Activated T-cell treated with anti-CD3 and anti-CD28 coated beads for 4 hours (primary cell): ENCODE measurements at regions not wholly inside any gene's neighbourhood (a gene's known extent, or its start where the extent isn't known, plus 50 kb on each side); places are given as distances from the start of the nearest gene placed in this dataset.

ENCODE experiments used
- DNase-seq: peaks from one replicate; pipeline ENCODE4 v3.0.0-alpha.2; 2020

- no peak for DNase-seq
These were observed 279.3 kb downstream of the SKIDA1 start for GRCh38 chr10:21246178-21246577.

GRCh38 chr10:21243748-21244257, 281.7 kb downstream of the SKIDA1 start:
- DNase-seq: no peak

GRCh38 chr10:21242915-21243314, 282.6 kb downstream of the SKIDA1 start:
- DNase-seq: no peak

GRCh38 chr10:21238717-21239116, 286.8 kb downstream of the SKIDA1 start:
- no peak for DNase-seq

- DNase-seq: no peak
These were observed 287.4 kb downstream of the SKIDA1 start for GRCh38 chr10:21238044-21238443.

GRCh38 chr10:21234761-21235160, 290.7 kb downstream of the SKIDA1 start:
- DNase-seq: no peak

- no peak for DNase-seq
These were observed 295.3 kb downstream of the SKIDA1 start for GRCh38 chr10:21230219-21230618.

- DNase-seq: no peak
These were observed 307.6 kb downstream of the SKIDA1 start for GRCh38 chr10:21217748-21218367.

GRCh38 chr10:21217107-21217506, 308.4 kb downstream of the SKIDA1 start:
- no peak for DNase-seq

- no peak for DNase-seq
These were observed 311.2 kb downstream of the SKIDA1 start for GRCh38 chr10:21214329-21214728.

- no peak for DNase-seq
These were observed 312.1 kb downstream of the SKIDA1 start for GRCh38 chr10:21213381-21213780.

GRCh38 chr10:21212912-21213311, 312.6 kb downstream of the SKIDA1 start:
- no peak for DNase-seq

GRCh38 chr10:21212348-21212747, 313.1 kb downstream of the SKIDA1 start:
- no peak for DNase-seq

GRCh38 chr10:21209495-21209894, 312.4 kb upstream of the NEBL start:
- DNase-seq: no peak

GRCh38 chr10:21208666-21209316, 311.7 kb upstream of the NEBL start:
- no peak for DNase-seq

- DNase-seq: no peak
These were observed 310.9 kb upstream of the NEBL start for GRCh38 chr10:21207852-21208646.

GRCh38 chr10:21205328-21205727, 308.2 kb upstream of the NEBL start:
- DNase-seq: no peak

GRCh38 chr10:21203473-21204107, 306.5 kb upstream of the NEBL start:
- DNase-seq: no peak

- no peak for DNase-seq
These were observed 305.8 kb upstream of the NEBL start for GRCh38 chr10:21202776-21203462.

GRCh38 chr10:21199501-21199900, 302.4 kb upstream of the NEBL start:
- DNase-seq: no peak

- no peak for DNase-seq
These were observed 300.7 kb upstream of the NEBL start for GRCh38 chr10:21197838-21198237.

- no peak for DNase-seq
These were observed 299.8 kb upstream of the NEBL start for GRCh38 chr10:21196822-21197395.
